Testis (tissue), 2 donors: ENCODE measurements at regions not wholly inside any gene's neighbourhood (a gene's known extent, or its start where the extent isn't known, plus 50 kb on each side); places are given as distances from the start of the nearest gene placed in this dataset.
"Not testable (repeated sequence)": the region's sequence is repeated elsewhere in the genome, so short reads cannot be mapped to it uniquely, and the experiment has no call there.

ENCODE experiments used
- POLR2A ChIP-seq: fragments of 450-650 bp; IDR thresholded peaks from one replicate; pipeline ENCODE4 v1.6.1; 2017; ENCODE audit warnings: antibody characterized with exemption, mild to moderate bottlenecking, moderate library complexity
- TF ChIP-seq, protein P1 (sequence below), 3 experiments: fragments of 450-650 bp in 2 of 3; fragments of 200-600 bp in 1 of 3; sonication (generic) in 1 of 3; IDR thresholded peaks; one replicate each; pipeline ENCODE4 v1.5.1; 2016 to 2019; ENCODE audit warnings: antibody characterized with exemption in 3 of 3, mild to moderate bottlenecking in 2 of 3, moderate library complexity in 1 of 3

DNA sequence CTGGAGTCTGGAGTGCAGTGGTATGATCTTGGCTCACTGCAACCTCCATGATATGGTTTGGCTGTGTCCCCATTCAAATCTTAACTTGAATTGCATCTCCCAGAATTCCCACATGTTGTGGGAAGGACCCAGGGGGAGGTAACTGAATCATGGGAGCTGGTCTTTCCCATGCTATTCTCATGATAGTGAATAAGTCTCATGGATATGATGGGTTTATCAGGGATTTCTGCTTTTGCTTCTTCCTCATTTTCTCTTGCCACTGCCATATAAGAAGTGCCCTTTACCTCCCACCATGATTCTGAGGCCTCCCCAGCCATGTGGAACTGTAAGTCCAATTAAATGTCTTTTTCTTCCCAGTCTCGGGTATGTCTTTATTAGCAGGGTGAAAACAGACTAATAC, 72.4 kb upstream of the JUN start:
- TF ChIP-seq, protein P1, sequence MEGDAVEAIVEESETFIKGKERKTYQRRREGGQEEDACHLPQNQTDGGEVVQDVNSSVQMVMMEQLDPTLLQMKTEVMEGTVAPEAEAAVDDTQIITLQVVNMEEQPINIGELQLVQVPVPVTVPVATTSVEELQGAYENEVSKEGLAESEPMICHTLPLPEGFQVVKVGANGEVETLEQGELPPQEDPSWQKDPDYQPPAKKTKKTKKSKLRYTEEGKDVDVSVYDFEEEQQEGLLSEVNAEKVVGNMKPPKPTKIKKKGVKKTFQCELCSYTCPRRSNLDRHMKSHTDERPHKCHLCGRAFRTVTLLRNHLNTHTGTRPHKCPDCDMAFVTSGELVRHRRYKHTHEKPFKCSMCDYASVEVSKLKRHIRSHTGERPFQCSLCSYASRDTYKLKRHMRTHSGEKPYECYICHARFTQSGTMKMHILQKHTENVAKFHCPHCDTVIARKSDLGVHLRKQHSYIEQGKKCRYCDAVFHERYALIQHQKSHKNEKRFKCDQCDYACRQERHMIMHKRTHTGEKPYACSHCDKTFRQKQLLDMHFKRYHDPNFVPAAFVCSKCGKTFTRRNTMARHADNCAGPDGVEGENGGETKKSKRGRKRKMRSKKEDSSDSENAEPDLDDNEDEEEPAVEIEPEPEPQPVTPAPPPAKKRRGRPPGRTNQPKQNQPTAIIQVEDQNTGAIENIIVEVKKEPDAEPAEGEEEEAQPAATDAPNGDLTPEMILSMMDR (IDR thresholded peaks at IDR 0.05), result not testable (repeated sequence)
- not testable (repeated sequence) for TF ChIP-seq POLR2A
